ENCODE measurements at regions not wholly inside any gene's neighbourhood (a gene's known extent, or its start where the extent isn't known, plus 50 kb on each side); places are given as distances from the start of the nearest gene placed in this dataset.
"Not testable (repeated sequence)": the region's sequence is repeated elsewhere in the genome, so short reads cannot be mapped to it uniquely, and the experiment has no call there.

DNA sequence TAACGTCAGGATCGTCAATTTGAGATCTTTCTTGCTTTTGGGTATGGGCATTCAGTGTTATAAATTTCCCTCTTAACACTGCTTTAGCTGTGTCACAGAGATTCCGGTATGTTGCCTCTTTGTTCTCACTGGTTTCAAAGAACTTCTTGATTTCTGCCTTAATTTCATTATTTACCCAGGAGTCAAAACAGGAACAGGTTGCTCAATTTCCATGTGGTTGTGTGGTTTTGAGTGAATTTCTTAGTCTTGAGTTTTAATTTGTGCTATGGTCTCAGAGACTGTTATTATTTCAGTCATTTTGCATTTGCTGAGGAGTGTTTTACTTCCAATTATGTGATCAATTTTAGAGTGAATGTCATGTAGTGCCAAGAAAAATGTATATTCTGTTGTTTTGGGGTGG lies 153.1 kb downstream of the PCDH17 start:
- DNase-seq, result no peak

DNA sequence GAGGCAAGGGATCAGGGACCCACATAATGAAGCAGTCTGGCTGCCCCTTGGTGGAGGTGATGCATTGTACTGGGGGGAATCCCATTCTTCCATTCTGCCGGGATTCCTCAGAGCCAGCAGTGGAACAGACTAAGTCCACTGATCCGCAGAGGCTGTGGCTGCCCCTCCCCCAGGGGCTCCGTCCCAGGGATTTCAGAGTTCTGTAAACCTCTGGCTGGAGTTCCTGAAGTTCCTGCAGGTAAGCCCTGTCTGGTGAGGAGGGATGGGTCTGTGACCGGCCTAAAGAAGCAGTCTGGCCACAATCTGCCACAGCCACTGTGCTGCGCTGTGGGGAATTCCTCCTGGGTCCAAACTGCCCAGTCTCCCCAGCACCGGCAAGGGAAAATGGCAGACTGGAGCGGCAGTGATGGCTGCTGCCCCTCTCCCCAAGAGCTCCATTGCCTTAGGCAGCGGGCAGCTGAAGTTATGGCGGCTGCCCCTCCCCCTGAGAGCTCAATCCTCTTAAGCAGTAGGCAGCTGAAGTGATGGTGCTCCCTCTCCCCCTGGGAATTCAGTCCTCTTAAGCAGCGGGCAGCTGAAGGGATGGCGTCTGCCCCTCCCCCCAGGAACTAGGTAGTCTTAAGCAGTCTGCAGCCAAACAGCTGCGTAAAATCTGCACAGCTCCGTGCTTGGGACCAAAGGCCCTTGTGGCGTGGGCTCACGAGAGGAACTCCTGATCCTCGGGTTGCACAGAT lies 155.7 kb downstream of the PCDH17 start:
- DNase-seq, result no peak

DNA sequence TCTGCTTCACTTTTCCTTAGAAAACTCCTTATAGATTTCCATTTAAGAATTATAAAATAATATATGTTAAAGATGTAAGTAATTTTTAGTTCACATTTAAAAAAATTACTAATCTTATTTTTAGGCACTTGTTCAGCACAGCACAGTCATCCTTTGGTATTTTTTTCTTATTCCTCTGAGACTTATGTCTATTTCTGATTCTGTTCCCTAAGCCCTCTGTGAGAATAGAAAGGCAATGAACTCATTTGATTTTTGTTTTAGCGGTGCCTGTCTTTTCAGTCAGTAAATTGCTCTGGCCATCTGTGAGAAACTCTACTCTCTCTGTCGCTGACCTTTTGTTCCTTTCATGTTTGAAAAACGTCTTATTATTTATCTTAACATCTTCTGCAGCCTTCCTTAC lies 168.1 kb downstream of the PCDH17 start:
- no peak for DNase-seq

DNA sequence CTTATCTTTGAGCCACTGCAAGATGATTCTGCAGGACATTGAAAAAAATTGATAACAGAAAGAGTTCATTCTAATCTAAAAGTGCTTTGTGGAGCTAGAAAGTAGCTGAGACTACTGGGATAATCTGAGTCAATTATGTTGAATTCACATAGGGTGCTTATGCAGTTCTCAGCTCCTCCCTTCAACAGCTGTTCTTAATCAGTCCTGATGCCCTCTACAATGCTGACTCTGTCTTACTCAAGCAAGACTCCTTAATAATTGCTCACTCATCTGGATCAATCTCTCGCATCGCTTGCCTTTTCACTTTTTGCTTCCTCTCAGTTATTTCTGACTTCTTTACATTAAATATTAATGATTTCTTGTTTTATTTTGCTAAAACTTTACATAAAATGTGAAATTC lies 182.1 kb downstream of the PCDH17 start:
- DNase-seq, result no peak

DNA sequence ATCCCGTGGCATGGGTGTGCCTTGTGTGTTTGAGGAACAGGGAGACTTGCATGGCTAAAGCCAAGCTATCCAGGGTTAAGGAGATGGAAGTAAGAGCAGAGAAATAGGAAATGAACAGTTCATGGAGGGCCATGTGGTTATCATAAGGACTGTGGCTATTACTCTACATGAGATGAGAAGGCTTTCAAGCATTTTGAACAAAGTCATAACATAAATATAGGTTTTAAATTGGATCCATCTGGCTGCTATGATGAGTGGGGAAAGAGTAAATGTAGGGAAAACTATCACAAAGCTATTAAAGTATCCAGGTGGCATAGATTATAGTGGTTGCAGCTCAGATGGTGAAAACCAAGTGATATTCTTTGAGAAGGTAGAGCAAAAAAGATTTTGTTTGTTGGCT lies 184.1 kb downstream of the PCDH17 start:
- DNase-seq, result no peak

DNA sequence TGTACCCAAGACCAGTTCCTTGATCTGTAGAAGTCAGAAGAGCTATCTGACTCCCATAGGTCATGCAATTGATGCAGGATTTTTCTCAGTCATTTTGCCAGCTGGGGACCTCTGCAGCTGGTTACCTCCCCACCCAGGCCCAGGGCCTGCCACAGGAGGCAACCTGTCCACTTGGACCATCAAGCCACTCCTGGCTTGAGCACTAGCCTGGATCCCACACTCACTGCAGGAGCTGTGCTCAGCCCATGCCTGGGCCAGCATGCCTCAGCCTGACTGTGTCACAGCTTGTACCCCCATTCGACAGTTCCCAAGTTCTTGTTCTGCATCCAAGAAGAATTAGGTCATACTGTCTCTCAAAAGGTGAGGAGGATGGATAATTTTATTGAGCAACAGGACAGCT lies 189.4 kb downstream of the PCDH17 start:
- DNase-seq, result no peak

DNA sequence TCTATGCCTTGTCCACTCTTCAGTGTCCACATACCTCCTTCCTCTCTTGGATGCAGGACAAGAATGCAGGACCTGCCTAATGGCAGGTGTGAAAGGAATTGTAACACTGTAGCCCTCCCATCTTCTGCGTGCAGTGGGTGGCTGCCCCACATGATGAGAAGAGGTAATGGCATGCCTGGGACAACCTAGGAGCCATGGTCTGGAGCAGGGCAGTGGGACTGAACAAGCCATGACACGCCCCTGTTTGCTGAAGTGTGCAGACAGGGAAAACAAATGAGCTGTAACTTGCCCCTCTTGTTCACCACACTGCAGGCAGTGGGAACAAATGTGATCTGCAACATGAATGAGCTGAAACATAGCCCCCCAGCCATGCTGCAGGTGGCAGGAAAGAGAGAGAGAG lies 192.2 kb downstream of the PCDH17 start:
- no peak for DNase-seq

DNA sequence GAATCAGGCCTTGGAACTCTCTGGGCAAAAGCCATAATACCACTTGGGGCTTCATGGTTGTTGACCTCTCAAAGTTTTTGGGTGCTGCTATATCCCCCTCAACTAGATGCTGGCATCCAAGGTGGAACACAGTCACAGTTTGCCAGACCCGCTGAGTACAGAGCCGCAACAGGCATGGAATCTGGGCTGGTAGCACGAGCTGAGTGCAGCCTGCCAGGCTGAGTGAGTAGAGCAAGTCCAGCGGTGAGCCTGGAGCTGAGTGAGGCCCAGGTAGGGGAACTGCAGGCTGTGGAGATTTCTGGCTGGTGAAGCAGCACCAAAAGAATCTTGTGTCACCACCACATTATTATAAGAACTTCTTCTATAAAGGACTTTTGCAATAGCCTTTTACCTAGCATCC lies 192.6 kb downstream of the PCDH17 start:
- DNase-seq, result no peak

DNA sequence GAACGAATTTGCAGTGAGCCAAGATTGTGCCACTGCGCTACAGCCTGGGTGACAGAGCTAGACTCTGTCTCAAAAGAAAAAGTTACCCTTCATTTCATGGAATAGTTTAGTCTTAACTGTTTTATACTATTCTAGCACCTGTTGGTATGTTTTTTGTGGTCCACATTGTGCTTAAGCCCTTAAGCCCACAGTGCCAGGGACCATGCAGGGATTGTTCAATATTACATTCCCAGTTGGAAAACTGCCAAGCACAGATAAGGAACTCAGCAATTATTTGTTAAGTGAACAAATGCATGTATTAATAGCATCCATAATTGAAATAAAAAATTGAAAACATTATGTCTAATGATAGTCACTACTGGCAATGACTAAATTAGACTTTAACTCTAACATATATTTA lies 193.5 kb downstream of the PCDH17 start:
- no peak for DNase-seq

DNA sequence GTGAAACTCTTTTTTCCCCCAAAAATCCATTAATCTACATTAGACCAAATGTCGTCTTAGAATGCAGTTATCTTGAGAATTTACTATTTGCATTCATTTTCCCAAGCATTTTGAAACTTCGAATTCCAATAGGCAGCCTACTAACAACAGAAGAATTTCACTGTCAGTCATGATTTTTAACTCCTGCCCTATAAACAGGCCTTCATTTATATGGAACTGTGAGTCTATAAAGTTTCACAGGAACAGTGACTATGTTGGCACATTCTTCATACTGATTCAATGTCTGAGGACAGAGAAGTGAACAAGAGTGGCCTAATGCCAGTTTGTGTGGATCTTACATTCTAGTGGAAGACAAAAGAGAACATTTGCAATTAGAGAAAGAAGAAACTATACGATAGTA lies 198.0 kb downstream of the PCDH17 start:
- no peak for DNase-seq

DNA sequence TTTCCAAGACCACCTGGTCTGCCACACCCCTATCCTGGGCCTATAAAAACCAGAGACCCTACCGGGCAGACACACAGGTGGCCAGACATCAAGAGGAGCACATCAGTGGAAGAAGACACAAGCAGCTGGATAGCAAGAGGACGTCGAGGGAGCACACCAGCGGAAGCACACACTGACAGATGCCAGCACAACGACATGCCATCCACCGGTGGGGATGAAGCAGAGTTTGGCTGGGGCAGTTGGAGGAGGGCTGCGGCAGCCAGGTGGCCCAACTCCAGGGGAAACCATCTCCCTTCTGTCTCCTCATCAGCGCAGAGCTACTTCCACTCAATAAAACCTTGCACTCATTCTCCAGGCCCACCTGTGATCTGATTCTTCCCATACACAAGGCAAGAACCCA lies 200.6 kb downstream of the PCDH17 start:
- no peak for DNase-seq

DNA sequence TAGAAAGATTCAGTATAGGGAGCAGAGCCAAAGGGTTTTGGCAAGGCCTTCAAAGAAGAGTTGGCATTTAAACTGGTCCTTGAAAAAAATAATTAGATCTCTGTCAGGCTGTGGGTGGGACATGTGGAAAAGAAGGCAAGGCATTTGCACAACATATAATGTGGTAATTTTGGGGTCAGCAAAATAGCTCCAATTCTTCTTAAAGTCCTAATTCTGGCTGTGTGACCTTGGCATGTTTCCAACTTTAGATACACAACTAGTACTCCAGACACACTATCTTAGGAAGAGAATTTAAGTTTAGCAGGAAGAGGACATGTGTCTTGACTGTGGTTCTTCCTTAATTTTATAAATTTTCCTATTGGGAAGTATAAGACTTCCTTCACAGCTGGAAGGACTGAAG lies 206.3 kb downstream of the PCDH17 start:
- DNase-seq, result no peak

DNA sequence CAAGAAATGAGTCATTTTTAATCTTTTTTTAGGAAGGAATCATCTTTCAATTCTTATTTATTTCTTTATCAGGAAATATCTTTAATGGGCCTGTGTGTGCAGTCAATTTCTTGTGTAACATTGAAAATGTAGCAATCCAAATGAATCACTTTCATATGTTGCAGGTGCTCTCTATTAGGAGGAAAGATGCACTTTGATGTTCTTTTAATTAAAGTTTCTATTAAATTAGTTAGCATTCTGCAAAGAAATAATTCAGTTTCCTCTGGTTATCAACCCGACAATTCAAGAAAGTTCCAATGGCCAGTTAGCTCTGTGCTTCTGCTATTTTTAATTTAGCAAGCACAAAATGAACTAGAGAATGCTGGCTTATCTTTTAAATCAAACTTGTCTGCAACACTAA lies 212.0 kb downstream of the PCDH17 start:
- DNase-seq, result no peak

DNA sequence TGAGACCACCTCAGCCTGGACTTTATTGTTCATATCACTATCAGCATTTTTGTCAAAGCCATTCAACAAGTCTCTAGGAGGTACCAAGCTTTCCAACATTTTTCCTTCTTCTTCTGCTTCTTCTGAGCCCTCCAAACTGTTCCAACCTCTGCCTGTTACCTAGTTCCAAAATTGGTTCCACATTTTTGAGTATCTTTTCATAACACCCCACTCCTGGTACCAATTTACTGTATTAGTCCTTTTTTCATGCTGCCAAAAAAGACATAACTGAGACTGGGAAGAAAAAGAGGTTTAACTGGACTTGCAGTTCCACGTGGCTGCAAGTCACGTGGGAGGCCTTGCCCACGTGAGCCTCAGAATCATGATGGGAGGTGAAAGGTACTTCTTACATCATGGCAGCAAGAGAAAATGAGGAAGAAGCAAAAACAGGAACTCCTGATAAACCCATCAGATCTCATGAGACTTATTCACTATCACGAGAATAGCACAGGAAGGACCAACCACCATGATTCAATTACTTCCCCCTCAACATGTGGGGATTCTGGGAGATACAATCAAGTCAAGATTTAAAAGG lies 215.1 kb downstream of the PCDH17 start:
- no peak for DNase-seq

DNA sequence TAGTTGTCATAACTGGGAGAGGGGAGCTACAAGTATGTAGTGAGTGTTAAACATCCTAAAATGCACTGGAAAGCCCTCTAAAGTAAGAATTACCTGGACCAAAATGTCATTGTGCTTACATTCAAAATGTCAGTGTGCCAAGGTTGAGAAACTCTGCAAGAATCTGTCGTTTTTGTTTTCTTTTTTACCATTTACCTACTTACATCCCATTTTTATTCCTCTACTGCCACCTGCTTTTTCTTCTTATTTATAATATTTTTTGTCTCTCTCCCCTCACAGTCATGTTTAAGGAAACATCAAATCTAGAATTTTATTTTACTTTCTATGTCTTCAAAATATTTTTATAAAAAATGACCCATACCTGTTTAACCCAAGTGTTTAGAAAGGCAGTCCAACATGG lies 226.4 kb downstream of the PCDH17 start:
- DNase-seq, result no peak

DNA sequence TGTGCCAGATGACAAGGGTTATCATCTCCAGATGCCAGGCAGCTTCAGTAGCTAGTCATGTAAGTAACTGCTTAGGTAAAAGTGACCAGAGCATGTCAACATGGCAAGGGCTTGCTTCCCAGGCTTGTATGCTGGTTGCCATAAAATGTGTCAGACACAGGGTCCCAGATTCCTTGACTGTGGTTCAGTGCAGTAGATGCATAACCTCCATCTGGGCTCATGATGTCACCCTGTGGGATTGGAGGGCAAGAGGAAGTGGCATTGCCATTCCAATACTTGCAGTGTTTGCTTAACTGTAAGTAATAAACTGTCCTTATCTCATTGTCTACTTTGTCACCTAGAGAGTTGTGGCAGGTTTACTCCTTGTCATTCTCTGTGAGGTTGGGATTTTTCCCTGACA lies 226.8 kb downstream of the PCDH17 start:
- DNase-seq, result no peak

DNA sequence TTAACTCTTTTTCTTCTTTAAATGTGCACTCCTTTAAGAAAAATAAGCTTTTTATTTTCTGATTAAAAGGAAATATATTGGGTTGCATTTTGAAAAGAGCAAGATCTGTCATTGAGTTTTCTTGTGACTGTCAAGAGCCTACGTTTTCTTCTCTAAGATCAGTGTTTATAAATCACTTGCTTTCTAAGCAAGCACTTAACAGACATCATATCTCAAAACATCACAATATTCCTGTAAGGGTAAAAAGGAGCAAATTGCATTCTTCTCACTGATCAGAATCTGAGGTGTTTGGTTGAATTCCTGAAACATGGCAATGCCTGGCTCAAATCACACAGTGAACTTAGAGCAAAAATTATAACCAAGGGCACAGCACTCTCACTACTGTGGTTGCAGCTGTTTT lies 231.3 kb downstream of the PCDH17 start:
- DNase-seq, result no peak

DNA sequence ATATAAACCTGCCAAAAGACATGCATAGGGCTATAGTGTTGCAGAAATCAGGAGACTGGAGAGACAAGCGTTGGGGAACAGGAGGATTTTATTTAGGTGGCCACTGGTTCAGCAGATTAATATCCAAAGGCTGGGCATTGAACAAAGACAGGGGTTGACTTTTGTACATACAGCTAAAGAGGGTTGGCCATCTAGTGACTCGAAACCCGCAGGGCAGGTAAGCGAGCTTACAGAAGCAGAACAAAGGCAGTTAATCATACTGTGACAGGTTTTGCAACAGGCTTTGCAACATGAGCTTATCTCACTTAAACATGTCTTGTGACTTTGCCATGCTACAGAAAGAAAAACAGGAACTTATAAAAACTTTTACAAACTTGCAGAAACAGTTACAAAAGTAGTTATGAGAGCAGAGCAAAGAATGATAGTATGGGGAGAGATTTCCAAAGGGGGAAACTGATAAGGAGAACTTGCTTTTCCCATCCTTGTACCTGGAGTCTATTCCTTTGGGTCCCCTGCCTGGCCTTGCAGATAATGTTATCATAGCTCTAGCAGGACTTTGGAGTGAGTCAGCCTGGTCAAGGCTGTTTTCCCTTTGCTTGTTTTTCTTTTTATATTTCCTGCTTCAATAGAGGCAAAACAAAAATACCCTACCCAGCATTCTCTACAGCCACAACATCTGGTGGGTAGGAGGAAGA lies 234.2 kb downstream of the PCDH17 start:
- DNase-seq, result no peak

DNA sequence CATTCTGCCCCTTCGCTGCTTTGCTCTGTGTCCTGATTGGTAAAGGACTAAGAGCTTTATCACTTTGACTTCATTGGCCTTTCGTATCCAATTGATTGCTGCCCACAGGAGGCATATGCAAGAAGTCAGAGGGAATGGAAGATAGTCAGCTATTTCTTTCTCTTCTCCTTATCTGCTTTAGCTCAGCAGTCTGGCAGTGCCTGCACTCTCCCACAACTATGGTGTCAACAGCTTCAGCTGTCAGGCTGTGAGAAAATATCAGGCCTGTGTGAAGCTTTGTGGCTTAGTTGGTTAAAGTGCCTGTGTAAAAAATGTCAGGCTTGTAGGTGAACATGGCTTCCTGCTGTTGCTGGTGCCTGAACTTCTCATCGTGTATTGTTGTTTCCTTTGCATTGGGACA lies 243.0 kb downstream of the PCDH17 start:
- no peak for DNase-seq

DNA sequence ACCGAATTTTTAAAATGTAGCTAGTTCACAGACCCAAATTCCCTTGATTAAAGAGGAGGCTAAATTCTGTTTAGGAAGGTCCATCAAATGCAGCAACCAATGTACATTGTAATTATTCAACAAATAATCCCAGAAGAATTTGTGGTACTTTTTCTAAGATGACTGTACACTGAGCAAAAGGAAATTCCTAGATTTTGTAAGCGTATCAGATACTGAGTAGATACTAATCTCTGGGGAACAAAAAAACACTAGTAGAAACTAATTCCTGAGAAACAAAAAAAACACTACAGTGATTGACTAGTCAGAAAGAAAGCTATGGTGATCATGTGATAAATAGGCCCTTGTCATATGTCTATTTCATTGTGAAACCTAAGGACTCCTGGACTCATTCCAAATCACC lies 246.1 kb downstream of the PCDH17 start:
- DNase-seq, result no peak

DNA sequence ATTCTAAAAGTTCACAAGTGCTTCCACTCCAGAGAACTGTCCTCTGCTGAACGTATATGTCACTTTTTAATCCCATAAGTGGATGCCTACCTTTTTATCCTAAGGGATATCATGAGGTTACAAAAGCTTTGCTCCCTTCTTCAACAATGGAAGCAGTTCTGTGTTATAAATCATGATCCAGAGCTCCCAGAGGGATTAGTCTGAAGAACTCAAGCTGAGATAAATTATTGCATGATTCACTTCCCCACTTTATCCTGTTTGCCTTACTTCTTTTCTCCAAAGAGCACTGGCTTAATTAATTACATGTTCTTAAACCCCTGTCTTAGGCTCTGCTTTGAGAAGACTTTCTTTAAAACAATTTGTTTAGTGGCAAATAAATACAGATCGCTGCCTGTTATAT lies 246.7 kb downstream of the PCDH17 start:
- DNase-seq, result no peak

DNA sequence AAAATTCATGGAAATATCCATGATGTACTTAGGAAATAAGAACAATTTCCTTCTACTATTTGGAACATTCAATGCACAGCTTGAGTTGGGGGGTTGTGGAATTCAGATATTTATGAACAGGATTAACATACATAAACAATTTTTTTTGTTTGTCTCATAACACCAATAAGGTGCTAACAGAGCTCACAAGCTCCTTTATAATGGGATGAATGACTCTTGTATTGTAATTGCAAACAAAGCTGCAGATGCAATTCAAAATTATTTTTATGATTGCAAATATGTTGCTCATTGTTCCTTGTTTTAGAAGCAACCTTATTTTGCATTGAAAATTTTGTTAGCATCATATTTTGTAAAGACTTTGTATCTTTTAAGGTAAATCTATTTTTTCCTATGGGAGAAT lies 265.7 kb downstream of the PCDH17 start:
- no peak for DNase-seq

DNA sequence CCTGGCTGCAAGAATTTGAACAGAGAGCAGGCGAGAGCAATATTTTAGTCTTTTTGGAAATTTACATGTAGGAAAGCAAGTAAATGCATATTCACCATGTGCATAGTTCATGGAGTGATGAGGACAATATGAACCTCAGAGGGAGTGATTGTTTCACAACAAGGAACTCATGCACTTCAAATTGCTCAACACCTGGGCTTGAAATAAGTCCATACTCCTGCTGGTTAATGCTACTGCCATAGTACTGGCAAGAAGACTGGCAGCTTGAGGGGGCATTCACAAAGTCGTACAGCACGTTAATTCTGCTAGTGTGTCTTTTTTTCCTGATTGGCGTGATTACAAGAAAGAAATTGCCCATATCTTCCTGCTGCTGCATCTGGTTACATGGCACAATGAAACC lies 267.6 kb downstream of the PCDH17 start:
- DNase-seq, result no peak

DNA sequence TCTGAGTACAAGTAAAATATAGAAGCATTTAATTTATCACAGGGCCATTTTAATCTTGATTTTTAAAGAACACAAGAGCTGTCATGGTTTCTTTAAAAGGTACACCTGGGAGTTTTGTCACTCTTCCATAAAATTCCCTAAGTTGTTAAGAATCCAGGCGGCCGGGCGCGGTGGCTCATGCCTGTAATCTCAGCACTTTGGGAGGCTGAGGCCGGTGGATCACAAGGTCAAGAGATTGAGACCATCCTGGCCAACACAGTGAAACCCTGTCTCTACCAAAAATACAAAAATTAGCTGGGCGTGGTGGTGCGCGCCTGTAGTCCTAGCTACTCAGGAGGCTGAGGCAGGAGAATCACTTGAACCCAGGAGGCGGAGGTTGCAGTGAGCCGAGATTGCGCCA lies 278.3 kb downstream of the PCDH17 start:
- DNase-seq, result not testable (repeated sequence)

DNA sequence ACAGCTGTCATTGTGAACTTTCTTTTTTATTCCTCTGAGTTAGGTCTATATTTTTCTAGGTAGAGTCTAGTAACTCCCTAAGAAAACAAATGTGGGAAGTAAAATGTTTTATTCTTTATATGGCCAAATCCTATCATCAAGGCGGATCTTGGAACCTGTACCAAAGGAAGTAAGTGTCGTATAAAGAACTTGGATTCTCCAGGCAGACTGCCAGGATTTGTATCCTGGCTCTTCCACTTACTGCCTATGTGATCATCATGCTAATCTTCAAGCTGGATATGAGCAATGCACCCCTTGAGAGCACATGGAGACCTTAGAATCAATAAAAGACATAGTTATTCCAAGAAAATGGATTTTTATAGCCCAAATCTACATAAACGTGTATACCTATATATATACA lies 286.5 kb downstream of the PCDH17 start:
- DNase-seq, result no peak
